ENCODE measurements at regions not wholly inside any gene's neighbourhood (a gene's known extent, or its start where the extent isn't known, plus 50 kb on each side); places are given as distances from the start of the nearest gene placed in this dataset.

- no peak for TF ChIP-seq GATA2 (IDR thresholded peaks at IDR 0.05; ENCODE audit: low read depth, low read length)
- no peak for TF ChIP-seq GATA3 (IDR thresholded peaks at IDR 0.05; ENCODE audit: low read depth, low read length)
Measured at GRCh38 chr4:95714571-95714970, 125.3 kb upstream of the PDHA2 start.

Data from SH-SY5Y (cell line).